ENCODE measurements at regions not wholly inside any gene's neighbourhood (a gene's known extent, or its start where the extent isn't known, plus 50 kb on each side); places are given as distances from the start of the nearest gene placed in this dataset.

GRCh38 chr1:208607616-208608015 lies 363.4 kb upstream of the PLXNA2 start:
- TF ChIP-seq, protein P1, sequence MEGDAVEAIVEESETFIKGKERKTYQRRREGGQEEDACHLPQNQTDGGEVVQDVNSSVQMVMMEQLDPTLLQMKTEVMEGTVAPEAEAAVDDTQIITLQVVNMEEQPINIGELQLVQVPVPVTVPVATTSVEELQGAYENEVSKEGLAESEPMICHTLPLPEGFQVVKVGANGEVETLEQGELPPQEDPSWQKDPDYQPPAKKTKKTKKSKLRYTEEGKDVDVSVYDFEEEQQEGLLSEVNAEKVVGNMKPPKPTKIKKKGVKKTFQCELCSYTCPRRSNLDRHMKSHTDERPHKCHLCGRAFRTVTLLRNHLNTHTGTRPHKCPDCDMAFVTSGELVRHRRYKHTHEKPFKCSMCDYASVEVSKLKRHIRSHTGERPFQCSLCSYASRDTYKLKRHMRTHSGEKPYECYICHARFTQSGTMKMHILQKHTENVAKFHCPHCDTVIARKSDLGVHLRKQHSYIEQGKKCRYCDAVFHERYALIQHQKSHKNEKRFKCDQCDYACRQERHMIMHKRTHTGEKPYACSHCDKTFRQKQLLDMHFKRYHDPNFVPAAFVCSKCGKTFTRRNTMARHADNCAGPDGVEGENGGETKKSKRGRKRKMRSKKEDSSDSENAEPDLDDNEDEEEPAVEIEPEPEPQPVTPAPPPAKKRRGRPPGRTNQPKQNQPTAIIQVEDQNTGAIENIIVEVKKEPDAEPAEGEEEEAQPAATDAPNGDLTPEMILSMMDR (conservative IDR thresholded peaks at IDR 0.05) = no peak
- no peak for TF ChIP-seq EZH2 (IDR thresholded peaks at IDR 0.05; ENCODE audit: low read depth)

Data from PC-9 (cell line).